ENCODE measurements at regions not wholly inside any gene's neighbourhood (a gene's known extent, or its start where the extent isn't known, plus 50 kb on each side); places are given as distances from the start of the nearest gene placed in this dataset.

DNA sequence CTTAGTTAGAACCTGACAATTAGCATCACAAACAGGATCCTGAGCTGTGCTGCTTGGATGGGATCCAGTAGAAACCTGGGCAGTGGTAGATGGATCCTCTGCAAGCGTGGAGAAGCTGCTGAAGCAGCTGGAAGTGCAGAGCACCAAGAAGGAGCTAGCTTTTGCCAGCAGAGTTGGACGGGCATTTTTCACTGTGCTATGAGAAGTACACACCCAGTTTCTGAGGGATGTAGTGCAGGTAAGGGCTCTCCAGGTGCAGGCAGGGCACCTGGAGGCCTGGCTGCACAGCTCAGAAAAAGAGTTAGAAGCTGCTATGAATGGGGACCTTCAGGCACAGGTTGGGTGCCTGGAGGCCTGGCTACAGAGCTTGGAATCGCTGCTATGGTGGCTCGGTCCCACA lies 623.9 kb upstream of the NUDT12 start:
- no peak for DNase-seq

GRCh38 chr5:104186100-104186499 lies 623.5 kb upstream of the NUDT12 start:
- DNase-seq: no peak

GRCh38 chr5:104184264-104184663 lies 621.7 kb upstream of the NUDT12 start:
- no peak for DNase-seq

DNA sequence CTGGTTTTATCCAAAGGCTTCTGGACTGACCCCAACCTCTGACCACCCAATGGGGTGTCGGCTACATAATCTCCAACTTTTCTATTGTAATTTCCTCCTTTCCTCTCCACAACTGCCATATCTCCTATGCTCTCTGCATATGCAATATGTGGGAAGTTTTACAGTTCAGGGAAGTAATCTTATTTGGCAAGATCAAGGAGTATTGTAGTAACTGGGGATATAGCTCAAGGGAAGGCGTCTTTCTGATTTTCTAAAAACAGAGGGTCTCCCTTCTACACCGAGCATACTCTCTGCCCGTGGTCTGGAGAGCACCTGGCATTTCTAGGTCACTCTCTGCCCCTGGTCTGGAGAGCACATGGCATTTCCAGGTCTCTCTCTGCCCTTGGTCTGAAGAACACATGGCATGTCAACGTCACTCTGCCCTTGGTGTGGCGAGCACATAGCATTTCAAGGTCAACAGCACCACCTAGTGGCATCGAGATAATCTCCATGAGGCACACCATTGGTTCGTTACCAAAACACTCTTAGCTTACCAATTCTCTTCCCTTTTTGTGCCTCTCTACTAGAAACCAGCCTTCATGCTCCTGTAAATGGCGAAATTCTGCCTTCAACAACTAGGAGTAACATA lies 616.4 kb upstream of the NUDT12 start:
- DNase-seq: no peak

DNA sequence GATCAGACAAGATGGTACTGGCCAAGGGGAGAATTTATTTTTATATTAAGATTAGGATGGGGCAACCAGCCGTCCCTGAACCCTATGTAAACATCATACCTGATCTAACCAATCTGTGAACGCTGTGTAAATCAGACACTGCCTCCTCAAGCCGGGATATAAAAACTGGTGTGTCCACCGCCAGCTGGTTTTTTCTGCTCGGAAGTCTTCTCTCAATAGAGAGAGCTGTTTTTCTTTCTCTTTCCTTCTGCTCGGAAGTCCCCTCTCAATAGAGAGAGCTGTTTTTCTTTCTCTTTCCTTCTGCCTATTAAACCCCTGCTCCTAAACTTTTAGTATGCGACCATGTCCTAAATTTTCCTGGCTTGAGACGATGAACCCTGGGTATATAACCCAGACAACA lies 615.5 kb upstream of the NUDT12 start:
- DNase-seq: no peak

- DNase-seq: no peak
Observed at GRCh38 chr5:104177651-104178050, 615.1 kb upstream of the NUDT12 start.

GRCh38 chr5:104172976-104173375 lies 610.4 kb upstream of the NUDT12 start:
- no peak for DNase-seq

GRCh38 chr5:104171958-104172690 lies 609.5 kb upstream of the NUDT12 start:
- no peak for DNase-seq

GRCh38 chr5:104170926-104171325 lies 608.3 kb upstream of the NUDT12 start:
- DNase-seq: no peak

- no peak for DNase-seq
Observed at GRCh38 chr5:104146652-104147051, 584.1 kb upstream of the NUDT12 start.

- no peak for DNase-seq
Observed at GRCh38 chr5:104139840-104140239, 577.3 kb upstream of the NUDT12 start.

DNA sequence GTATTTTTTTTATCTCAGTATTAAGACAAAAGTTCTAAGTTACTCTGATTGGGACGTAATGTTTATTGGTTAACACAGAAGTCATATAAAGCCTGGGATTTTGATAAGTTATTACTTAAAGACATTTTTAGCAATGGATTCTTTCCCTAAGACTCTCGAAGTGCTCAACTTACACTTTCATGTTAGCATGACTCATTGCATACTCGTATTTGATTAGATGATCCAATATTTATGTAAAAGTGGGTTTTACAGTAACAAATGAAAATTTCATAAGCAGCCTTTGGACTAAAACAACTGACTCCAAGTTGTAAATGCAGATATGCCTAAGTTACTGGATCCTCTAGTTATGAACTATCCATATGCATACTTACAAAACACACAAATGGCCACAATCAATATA lies 567.7 kb upstream of the NUDT12 start:
- no peak for DNase-seq

- DNase-seq: no peak
Observed at GRCh38 chr5:104128348-104128747, 565.8 kb upstream of the NUDT12 start.

- DNase-seq: no peak
Observed at GRCh38 chr5:104126980-104127379, 564.4 kb upstream of the NUDT12 start.

DNA sequence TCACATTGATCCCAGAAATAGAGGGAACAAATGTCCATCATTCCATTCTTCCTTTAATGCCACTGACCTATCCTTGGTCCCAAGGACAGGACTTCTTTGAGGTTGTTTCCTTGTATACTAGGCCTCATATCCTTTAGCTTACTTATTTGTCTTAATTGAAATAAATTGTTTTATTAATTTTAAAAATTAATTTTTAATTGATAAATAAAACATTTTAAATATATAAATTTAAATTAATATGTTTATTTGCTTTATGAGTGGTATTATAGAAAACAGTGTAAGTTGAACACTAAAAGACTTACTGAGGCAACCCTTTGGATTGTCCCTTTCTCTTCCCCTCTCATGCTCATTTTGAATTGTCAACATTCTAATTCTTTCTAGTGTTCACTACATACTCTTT lies 556.9 kb upstream of the NUDT12 start:
- DNase-seq: no peak

DNA sequence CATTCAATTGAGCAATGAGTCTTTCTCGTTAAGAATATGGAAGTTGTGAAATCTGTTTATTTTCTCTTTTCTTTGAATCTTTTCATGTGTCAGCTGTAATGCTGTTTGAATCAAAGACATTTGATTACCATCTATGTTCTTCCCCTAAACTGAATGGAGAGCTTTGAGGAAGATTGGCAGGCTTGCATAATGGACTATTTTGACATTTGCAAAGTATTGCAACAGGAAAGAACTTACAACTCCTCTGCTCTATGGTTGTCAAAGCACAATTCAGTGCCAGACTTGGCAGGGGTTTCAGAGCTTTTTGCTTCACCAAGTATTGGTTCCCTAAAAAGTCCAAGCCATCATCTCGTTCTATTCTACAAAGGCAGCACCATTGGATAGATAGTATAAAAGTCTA lies 549.0 kb upstream of the NUDT12 start:
- no peak for DNase-seq

GRCh38 chr5:104096451-104096850 lies 533.9 kb upstream of the NUDT12 start:
- DNase-seq: no peak

DNA sequence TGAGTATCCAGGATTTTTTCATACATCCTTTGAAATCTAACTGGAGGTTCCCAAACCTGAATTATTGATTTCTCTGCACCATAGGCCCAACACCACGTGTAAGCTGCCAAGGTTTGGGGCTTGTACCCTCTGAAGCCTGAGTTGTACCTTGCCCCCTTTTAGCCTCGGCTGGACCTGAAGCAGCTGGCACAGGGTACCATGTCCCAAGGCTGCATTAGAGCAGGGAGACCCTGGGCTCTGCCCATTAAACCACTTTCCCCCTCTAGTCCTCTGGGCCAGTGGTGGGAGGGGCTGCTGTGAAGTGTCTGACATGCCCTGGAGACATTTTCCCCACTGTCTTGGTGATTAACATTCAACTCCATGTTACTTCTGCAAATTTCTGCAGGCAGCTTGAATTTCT lies 532.9 kb upstream of the NUDT12 start:
- no peak for DNase-seq

DNA sequence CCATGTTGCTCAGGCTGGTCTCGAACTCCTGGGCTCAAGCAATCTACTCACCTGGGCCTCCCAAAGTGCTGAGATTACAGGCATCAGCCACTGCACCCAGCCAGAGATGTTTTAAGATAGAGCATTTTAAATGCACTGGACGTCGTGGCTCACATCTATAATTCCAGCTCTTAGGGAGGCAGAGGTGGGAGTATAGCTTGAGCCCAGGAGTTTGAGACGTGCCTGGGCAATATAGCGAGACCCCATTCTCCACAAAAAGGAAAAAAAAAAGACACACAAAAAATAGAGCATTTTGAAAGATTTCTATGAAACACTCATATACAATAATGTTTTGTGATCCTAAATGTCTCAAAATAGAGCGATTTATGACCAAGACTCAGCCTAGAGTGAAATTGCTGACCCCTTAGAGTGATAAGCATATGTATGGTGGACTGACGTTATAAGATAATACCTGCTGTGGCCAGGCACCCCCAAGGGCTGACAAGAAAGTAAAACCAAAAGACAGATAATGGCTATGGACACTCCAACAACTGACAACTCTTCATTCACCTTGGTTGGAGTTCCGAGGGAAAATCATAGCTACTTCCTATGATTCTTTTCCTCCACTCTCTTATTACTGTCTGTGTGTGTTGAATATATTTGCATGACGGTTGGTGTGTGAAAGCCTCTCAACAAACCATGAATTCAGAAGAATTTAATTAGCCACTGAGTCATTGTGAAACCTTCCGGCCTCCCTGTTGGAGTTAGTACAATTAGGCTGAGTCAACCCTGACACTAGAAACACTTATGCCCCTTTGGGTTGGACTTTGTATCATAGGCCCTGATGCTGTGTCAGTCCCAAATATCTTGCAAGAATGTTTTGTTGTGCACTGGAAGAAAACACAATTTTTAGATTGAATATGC lies 526.5 kb upstream of the NUDT12 start:
- no peak for DNase-seq

- DNase-seq: no peak
Observed at GRCh38 chr5:104084896-104085295, 522.3 kb upstream of the NUDT12 start.

DNA sequence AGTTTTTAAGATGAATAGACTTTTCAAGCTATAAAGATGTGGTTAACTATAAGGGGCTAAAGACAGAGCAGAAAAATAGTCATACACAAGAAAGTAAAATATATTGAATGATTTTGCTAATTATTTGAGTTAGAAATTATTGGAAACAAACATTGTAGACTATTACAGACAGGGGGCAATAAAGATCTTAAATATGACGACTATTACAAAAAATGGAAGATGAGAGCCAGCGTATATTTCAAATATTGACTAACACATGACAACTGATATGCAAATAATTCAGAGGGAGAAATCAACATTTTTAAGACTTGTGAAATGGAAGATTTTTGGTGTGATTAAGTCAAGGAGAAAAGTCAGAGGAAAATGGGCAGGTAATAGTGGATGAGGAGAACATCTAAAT lies 520.2 kb upstream of the NUDT12 start:
- no peak for DNase-seq

GRCh38 chr5:104081232-104081631 lies 518.6 kb upstream of the NUDT12 start:
- no peak for DNase-seq

GRCh38 chr5:104080646-104081175 lies 518.1 kb upstream of the NUDT12 start:
- DNase-seq: no peak

Data from DMS79 treated with DMSO at 0.1 percent for 48 hours (cell line).